ENCODE measurements at regions not wholly inside any gene's neighbourhood (a gene's known extent, or its start where the extent isn't known, plus 50 kb on each side); places are given as distances from the start of the nearest gene placed in this dataset.

- no peak for DNase-seq
Measured at GRCh38 chr14:96638041-96638855, 136.1 kb downstream of the PAPOLA start.

DNA sequence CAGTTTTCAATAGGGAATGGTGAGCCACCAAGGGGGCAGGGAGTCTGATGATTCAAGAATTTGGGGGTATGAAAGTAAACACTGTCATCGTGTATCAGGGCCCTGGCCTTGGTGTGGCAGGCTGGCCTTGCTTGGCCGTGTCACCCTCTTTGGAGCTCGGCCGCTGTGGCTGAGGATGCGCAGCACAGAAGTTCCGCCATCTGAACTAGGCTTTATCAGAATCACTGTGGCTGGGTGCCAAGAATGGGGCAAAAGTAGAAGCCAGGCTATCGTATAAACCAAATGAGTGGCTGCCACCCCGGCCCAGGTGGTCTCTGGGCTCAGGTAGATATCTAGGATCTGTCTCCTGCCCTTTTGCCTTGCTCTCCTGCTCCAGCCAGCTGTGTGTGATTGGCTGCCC is 137.4 kb downstream of the PAPOLA start:
- DNase-seq, result no peak

DNA sequence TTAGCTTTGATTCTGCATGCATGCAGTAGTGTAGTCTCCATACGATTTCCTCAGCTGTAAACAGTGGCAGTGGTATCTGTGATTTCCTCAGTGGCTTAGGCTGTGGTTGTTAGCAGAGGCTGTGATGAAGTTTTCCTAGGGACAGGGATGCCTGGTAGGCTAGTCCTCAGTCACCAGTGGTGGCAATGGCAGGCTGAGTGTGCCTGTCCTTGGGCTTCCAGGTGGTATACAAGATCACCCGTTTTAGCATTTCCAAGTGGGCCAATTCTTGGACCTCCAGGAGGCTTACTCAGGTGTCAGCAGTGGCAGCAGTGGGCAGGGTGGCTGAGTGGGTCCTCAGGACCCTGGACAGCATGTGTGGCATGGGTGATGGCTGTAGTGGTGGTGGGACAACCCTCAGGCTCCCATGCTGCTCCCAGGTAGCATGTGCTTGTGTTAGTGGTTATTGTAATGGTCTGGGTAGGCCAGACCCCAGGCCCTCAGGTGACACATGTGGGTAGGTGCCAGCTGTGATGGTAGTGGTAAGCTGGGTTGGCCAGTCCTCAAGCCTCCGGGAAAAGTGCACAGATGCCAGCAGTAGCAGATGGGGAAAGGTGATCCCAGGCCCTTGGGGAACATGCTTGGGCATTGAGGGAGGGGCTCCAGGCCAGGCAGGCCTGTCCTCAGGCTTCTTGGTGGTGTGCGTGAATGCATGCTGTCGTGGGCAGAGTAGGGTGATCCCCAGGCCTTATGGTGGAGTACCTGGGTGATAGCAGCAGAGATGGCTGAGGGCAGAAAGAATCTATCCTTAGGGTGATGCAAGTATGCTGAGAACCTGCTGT is 146.5 kb downstream of the PAPOLA start:
- no peak for DNase-seq

DNA sequence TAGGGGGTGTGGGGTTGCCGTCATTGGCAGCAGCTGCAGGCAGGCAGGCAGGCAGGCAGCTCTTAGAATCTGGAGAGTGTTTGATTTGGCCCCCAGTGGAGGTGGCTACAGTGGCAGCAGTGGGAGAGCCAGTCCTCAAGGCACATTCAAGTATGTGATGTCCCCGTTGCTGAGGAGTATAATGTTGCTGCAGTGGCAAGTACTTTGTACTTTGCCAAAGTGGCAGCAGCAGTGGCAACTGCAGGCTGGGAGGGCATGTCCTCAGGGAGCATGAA is 147.1 kb downstream of the PAPOLA start:
- no peak for DNase-seq

DNA sequence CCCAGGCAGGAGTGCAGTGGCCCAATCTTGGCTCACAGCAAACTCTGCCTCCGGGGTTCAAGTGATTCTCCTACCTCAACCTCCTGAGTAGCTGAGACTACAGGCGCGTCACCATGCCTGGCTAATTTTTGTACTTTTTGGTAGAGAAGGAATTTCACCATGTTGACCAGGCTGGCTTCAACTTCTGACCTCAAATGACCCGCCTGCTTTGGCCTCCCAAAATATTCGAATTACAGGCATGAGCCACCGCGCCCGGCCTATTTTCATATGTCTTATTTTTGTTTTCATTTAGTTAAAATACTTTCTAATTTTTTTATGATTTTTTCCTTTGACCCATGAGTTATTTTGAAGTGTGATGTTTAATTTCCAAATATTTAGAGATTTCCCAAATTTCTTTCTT is 143.6 kb upstream of the VRK1 start:
- no peak for DNase-seq

GRCh38 chr14:96658611-96659010 is 138.6 kb upstream of the VRK1 start:
- no peak for DNase-seq

- DNase-seq, result no peak
Measured at GRCh38 chr14:96660123-96660522, 137.1 kb upstream of the VRK1 start.

DNA sequence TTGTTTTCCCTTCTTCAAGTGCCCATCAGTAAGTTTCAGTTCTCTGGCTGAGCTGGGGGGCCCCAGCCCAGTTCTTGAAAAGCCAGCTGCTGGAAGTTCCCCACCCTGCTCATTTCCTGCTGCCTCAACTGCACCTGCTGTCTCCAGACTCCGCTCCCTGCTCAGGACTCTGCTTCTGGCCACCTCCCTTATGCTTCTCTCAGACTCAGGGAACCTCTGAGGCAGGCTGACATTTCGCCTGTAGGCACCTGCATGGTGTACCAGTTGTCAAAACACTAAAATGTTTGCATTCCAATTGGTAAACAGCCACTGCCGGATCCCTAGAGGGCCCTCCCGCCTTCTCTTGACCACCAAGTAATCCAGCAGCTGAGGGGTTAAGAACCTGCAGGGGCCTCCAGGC is 136.5 kb upstream of the VRK1 start:
- no peak for DNase-seq

DNA sequence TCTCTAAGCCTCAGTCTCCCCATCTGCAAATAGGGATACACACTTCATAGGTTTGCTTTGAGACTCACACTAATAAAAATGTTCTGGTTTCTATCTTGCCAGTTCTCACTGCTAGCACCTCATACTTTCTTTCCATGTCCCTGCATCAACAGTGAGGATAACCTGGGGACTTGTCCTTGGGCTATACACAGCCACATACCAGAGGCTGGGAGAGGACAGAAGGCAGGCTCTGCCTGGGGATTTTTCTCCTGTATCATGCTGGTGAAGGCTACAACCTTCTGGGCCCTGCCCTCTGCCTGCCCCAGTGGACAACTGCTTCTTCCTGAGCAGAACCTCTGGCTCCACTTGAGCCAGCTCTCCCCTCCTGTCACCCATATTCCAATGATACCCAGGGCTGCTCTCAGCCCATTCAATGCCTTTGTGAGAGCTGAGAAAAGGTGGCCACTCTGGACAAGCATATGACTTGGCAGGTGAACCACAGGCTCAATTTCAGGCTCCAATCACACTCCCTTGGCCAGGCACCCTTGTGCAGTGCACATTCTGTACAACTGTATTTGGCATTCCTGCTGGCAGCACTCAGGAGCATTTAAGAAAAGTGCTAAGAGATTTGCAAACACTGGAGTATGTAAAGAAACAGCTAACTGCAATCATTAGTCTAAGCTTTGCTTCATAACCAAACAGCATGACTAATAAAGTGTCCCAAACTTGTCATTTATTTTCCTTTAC is 135.8 kb upstream of the VRK1 start:
- no peak for DNase-seq

GRCh38 chr14:96662116-96662970 is 134.8 kb upstream of the VRK1 start:
- no peak for DNase-seq

DNA sequence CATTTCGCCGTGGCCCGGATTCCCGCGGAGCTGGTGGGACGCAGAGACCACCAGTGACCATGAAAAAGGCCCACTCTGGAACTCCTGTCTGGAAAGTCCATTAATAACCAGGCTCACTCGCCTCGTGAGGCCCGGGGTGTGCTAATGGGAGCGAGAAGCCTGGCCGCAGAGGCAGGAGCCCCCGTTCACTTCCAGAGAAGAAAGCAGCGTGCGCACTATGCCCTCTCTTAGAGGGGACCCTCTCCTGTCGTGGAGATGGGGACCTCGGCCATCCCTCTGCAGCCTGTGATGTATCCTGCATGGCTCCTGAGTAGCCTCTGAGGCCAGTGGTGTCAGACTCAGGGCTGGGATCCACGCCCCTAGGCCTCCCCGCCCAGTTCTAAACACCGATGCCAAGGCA is 134.1 kb upstream of the VRK1 start:
- DNase-seq, result no peak

- DNase-seq, result no peak
Measured at GRCh38 chr14:96663491-96664067, 133.6 kb upstream of the VRK1 start.

GRCh38 chr14:96666088-96666487 is 131.1 kb upstream of the VRK1 start:
- no peak for DNase-seq

DNA sequence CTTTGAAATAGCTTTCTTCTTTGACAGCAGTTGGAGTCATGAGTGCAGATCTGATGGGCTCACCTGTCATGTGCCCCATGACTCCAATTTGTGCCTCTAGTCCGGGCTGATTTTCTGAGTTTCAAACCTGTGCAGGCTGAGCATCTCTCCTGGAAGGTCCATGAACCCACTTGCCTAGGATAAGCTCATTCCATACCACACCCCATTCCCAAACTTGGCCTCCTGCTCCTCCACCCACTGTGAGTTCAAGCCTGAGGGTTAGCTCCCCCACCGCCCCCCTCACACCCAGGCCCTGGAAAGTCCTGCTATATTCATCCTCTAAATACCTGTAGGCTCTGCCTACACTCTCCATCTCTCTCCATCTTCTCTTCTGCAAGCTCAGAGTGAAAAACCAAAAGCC is 126.8 kb upstream of the VRK1 start:
- DNase-seq, result no peak

DNA sequence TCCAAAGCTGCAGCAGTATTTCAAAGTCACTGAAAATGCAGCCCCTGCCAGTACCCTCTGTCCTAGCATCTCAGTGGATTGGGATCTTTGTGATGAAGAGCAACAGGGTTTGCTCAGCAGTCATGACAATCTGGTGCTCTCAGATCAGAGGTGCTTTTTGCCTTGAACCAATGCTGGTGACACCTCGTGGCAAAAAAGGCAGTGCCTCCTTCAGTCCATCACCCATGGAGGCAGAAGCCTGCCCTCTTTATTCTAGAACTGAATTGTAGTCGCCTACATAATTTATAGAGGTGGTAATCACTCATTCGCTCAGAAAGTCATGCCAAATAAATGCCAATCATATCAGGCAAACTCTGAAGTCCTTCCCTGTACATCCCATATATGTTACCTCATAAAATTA is 126.0 kb upstream of the VRK1 start:
- DNase-seq, result no peak

DNA sequence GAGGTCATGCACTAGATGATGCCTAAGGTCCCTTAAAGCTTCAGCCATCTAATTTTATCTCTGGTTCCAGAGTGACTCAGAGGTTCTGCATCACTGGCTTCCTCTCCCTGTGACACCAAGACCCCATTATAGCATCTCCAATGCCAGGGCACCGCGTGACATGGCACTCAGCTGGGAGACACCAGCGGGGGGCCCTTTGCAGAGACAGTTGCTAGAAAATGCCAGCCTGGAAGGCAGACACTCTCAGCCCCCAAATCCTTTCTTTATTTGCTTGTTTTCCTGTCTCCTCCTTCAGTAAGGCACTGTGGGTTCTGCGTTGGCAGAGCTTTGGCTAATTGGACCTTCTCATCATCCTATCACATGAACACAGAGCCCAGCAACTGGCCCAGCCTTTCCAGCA is 123.5 kb upstream of the VRK1 start:
- DNase-seq, result no peak

DNA sequence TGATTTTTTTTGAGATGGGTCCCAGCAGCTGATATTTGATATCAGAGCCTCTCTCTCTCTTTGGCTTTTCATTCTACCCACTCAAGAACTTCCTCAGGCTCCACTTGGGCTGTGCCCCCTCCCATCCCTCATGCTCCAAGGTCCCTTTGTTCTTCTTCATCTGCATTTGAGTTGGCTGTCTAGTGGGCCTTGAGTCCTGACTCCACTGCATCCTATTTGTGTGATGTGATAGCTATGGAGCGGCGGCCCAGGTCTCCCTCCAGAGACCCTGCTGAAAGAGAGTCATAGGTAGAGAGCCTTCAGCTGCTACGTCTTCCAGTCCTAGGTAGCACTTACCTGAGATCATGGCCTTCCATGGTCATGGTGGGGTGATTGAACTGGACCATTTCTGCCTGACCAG is 123.1 kb upstream of the VRK1 start:
- no peak for DNase-seq

DNA sequence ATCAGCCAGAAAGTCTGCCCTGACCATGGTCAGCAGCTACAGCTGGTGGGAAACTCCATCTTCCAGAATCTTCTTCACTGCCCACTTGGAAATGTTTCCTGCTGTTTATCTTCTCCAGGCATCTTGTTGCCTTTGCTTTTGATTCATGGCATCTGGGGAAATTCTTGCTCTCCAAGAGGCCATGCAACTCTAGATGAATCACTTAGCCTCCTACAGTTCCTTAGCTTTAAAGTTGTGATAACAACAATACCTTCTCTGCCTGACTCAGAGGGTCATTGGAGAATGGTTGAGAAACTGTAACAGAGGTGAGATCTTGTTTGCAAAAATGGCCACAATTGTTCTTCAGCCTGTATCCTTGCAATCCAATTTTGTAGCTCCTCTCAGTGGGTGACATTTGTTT is 121.0 kb upstream of the VRK1 start:
- DNase-seq, result no peak

- no peak for DNase-seq
Measured at GRCh38 chr14:96681829-96682228, 115.4 kb upstream of the VRK1 start.

DNA sequence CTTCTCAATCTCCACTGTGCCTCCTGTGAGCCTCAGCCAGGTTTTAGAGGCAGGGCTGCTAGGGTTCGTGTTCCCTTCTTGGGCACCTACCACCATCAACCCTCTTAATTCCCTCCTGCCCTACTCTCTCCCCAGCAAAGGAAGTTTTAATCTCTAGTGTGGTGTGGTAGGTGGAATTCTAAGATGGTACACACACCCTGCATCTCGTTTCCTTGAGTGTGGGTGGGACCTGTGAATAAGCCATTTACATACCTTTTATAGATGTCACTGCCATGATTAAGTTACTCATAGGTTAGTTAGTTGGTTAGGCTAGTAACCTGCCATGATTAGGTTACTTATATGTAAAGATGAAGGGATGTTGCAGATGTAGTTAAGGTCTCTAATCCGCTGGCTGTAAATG is 114.8 kb upstream of the VRK1 start:
- DNase-seq, result no peak

- no peak for DNase-seq
Measured at GRCh38 chr14:96683562-96684289, 113.5 kb upstream of the VRK1 start.

DNA sequence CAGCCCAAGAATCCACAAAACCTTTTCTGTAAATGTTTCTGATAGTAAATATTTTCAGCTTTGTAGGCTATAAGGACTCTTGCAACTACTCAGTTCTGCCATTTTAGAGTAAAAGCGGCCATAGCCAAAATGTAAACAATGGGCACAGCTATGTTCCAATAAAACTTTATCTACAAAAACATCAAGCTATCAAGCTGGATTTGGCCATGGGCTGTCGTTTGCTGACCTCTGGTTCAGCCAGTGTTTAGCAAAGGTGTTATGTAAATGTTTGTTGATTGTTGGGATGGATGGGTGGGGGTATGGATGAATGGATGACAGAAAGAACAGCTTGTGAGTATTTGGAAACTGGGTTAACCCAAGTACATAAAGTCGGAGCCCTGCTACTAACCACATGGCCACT is 111.1 kb upstream of the VRK1 start:
- DNase-seq, result no peak

Measured in right forelimb (tissue), 1 donor.